Activated effector memory CD4-positive, alpha-beta T cell treated with Interleukin-2 at 50 U/mL for 16 hours (primary cell): ENCODE measurements at regions not wholly inside any gene's neighbourhood (a gene's known extent, or its start where the extent isn't known, plus 50 kb on each side); places are given as distances from the start of the nearest gene placed in this dataset.

Source experiments
- DNase-seq: peaks from one replicate; pipeline ENCODE4 v3.0.0-alpha.2; 2020

- DNase-seq = no peak
Observed at GRCh38 chr5:142507531-142508372, 178.1 kb downstream of the FGF1 start.

GRCh38 chr5:142506756-142507155, 179.1 kb downstream of the FGF1 start:
- no peak for DNase-seq

GRCh38 chr5:142506046-142506445, 179.8 kb downstream of the FGF1 start:
- DNase-seq = no peak

GRCh38 chr5:142501890-142502289, 177.1 kb upstream of the SPRY4 start:
- no peak for DNase-seq

GRCh38 chr5:142500227-142500905, 175.5 kb upstream of the SPRY4 start:
- DNase-seq = no peak

GRCh38 chr5:142499591-142500226, 174.9 kb upstream of the SPRY4 start:
- DNase-seq = no peak

- DNase-seq = no peak
Observed at GRCh38 chr5:142498298-142498697, 173.5 kb upstream of the SPRY4 start.

GRCh38 chr5:142495531-142495930, 170.7 kb upstream of the SPRY4 start:
- no peak for DNase-seq

GRCh38 chr5:142493875-142494518, 169.2 kb upstream of the SPRY4 start:
- no peak for DNase-seq

- DNase-seq = no peak
Observed at GRCh38 chr5:142492781-142493281, 168.0 kb upstream of the SPRY4 start.

- no peak for DNase-seq
Observed at GRCh38 chr5:142491679-142492078, 166.9 kb upstream of the SPRY4 start.

- DNase-seq = no peak
Observed at GRCh38 chr5:142491270-142491669, 166.4 kb upstream of the SPRY4 start.

- DNase-seq = no peak
Observed at GRCh38 chr5:142486581-142486980, 161.8 kb upstream of the SPRY4 start.

GRCh38 chr5:142486020-142486419, 161.2 kb upstream of the SPRY4 start:
- DNase-seq = no peak

- no peak for DNase-seq
Observed at GRCh38 chr5:142484821-142485387, 160.1 kb upstream of the SPRY4 start.

GRCh38 chr5:142482207-142482606, 157.4 kb upstream of the SPRY4 start:
- DNase-seq = no peak

- no peak for DNase-seq
Observed at GRCh38 chr5:142481410-142481809, 156.6 kb upstream of the SPRY4 start.

GRCh38 chr5:142479854-142480519, 155.2 kb upstream of the SPRY4 start:
- DNase-seq = no peak

- no peak for DNase-seq
Observed at GRCh38 chr5:142479150-142479549, 154.3 kb upstream of the SPRY4 start.

- no peak for DNase-seq
Observed at GRCh38 chr5:142478113-142478512, 153.3 kb upstream of the SPRY4 start.

- no peak for DNase-seq
Observed at GRCh38 chr5:142475102-142475513, 150.3 kb upstream of the SPRY4 start.

- no peak for DNase-seq
Observed at GRCh38 chr5:142474431-142475094, 149.7 kb upstream of the SPRY4 start.
